IMR-90 (cell line): ENCODE measurements at regions not wholly inside any gene's neighbourhood (a gene's known extent, or its start where the extent isn't known, plus 50 kb on each side); places are given as distances from the start of the nearest gene placed in this dataset.

Source experiments
- BHLHE40 ChIP-seq: fragments of 150-350 bp; IDR thresholded peaks from 2 replicates; pipeline ENCODE4 v1.6.1; 2016; ENCODE audit warnings: mild to moderate bottlenecking, low read depth, low read length
- CEBPB ChIP-seq: IDR thresholded peaks from 2 replicates; pipeline ENCODE4 v1.6.1; 2012; ENCODE audit warnings: low read depth, low read length, improper control_type of control experiment
- CTCF ChIP-seq: conservative IDR thresholded peaks from 2 replicates; pipeline ENCODE4 v1.5.1; 2012; ENCODE audit warnings: mild to moderate bottlenecking, low read depth, low read length, improper control_type of control experiment
- FOS ChIP-seq: fragments of 150-350 bp; IDR thresholded peaks from 2 replicates; pipeline ENCODE4 v1.6.1; 2016; ENCODE audit warnings: low read depth, low read length
- MAFK ChIP-seq: IDR thresholded peaks from 2 replicates; pipeline ENCODE4 v1.6.1; 2012; ENCODE audit warnings: low read depth, low read length, improper control_type of control experiment
- MAZ ChIP-seq: IDR thresholded peaks from 2 replicates; pipeline ENCODE4 v1.6.1; 2012; ENCODE audit warnings: low read depth, mild to moderate bottlenecking, low read length, improper control_type of control experiment, moderate library complexity, borderline replicate concordance
- MXI1 ChIP-seq: IDR thresholded peaks from 2 replicates; pipeline ENCODE4 v1.6.1; 2012; ENCODE audit warnings: low read depth, mild to moderate bottlenecking, low read length, moderate library complexity, borderline replicate concordance
- NFE2L2 ChIP-seq: fragments of 150-350 bp; IDR thresholded peaks from 2 replicates; pipeline ENCODE4 v1.6.1; 2016; ENCODE audit warnings: low read depth, mild to moderate bottlenecking, low read length
- POLR2A ChIP-seq: IDR thresholded peaks from 2 replicates; pipeline ENCODE4 v1.6.1; 2012; ENCODE audit warnings: mild to moderate bottlenecking, low read depth, low read length
- RAD21 ChIP-seq: IDR thresholded peaks from 2 replicates; pipeline ENCODE4 v1.6.1; 2012; ENCODE audit warnings: low read length, improper control_type of control experiment
- RCOR1 ChIP-seq: IDR thresholded peaks from 2 replicates; pipeline ENCODE4 v1.6.1; 2012; ENCODE audit warnings: mild to moderate bottlenecking, low read length, improper control_type of control experiment; ENCODE audit not compliant: insufficient replicate concordance
- RFX5 ChIP-seq: IDR thresholded peaks from 2 replicates; pipeline ENCODE4 v1.8.0; 2012; ENCODE audit warnings: low read depth, mild to moderate bottlenecking, low read length, moderate library complexity
- SMC3 ChIP-seq: fragments of 150-350 bp; IDR thresholded peaks from 2 replicates; pipeline ENCODE4 v1.6.1; 2016; ENCODE audit warnings: low read depth, mild to moderate bottlenecking, antibody characterized with exemption, low read length, moderate library complexity
- TF ChIP-seq, protein P1 (sequence below): fragments of 150-350 bp; IDR thresholded peaks from 2 replicates; pipeline ENCODE4 v1.6.1; 2017; ENCODE audit warnings: mild to moderate bottlenecking, antibody characterized with exemption, low read length, low read depth

GRCh38 chr1:5793516-5793915 is 198.7 kb downstream of the NPHP4 start:
- TF ChIP-seq CTCF (no peak), POLR2A (no peak), SMC3 (no peak), RAD21 (no peak), MAZ (no peak), MAFK (no peak), CEBPB (no peak), RCOR1 (no peak), NFE2L2 (no peak), MXI1 (no peak), RFX5 (no peak), BHLHE40 (no peak), FOS (no peak)
- TF ChIP-seq, protein P1, sequence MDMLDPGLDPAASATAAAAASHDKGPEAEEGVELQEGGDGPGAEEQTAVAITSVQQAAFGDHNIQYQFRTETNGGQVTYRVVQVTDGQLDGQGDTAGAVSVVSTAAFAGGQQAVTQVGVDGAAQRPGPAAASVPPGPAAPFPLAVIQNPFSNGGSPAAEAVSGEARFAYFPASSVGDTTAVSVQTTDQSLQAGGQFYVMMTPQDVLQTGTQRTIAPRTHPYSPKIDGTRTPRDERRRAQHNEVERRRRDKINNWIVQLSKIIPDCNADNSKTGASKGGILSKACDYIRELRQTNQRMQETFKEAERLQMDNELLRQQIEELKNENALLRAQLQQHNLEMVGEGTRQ: no peak
